ENCODE measurements at regions not wholly inside any gene's neighbourhood (a gene's known extent, or its start where the extent isn't known, plus 50 kb on each side); places are given as distances from the start of the nearest gene placed in this dataset.

- RAD21 ChIA-PET (ENCODE audit: unreplicated experiment) = no interaction called here
- Histone ChIP-seq H3K9me3 (replicated peaks; ENCODE audit: control insufficient read depth, insufficient read depth, low read length) (no peaks in the 10 kb centered on the region), H3K4me1 (ENCODE audit: control insufficient read depth, insufficient read depth, low read length) (no peaks in the 10 kb centered on the region), H3K4me2 (ENCODE audit: control insufficient read depth, insufficient read depth) (no peak overlapping the region), H3K79me2 (ENCODE audit: control insufficient read depth, insufficient read depth, low read length) (no peaks in the 10 kb centered on the region), H3K36me3 (ENCODE audit: control insufficient read depth in 2 of 2, insufficient read depth in 2 of 2, low read length in 1 of 2) (no peaks in the 10 kb centered on the region), H3K27ac (ENCODE audit: control insufficient read depth, insufficient read depth) (no peak overlapping the region), H3K27me3 (replicated peaks in 1 of 2; ENCODE audit: control insufficient read depth in 2 of 2, insufficient read depth in 2 of 2, low read length in 1 of 2) (no peaks in the 10 kb centered on the region), H3K4me3 (no peak overlapping the region), H2AFZ (ENCODE audit: control insufficient read depth, low read depth, low read length) (no peak overlapping the region), H4K20me1 (ENCODE audit: control insufficient read depth, insufficient read depth) (no peaks in the 10 kb centered on the region), H3K9ac (ENCODE audit: control insufficient read depth, insufficient read depth, low read length) (no peak overlapping the region)
- intact Hi-C loops (cut with micrococcal nuclease; ENCODE audit: unreplicated experiment) (no loop called here), in situ Hi-C loops (cut with MboI) (no loop called here)
- no peak for FAIRE-seq
- TF ChIP-seq MYB (IDR thresholded peaks at IDR 0.05; ENCODE audit: borderline replicate concordance, low read depth, low read length) (no peak), SMARCA5 (IDR thresholded peaks at IDR 0.05) (no peak), TBL1XR1 (IDR thresholded peaks at IDR 0.05; ENCODE audit: low read depth, low read length) (no peak)
- BruUV-seq (replicated peaks) = no TSS peak
- WGBS (ENCODE audit: insufficient coverage, insufficient replicate concordance, low lambda C conversion rate, missing lambda C conversion rate) = 0% methylated on average over 1 of the region's 1 CpG
- no peak for ATAC-seq
- no peak for DNase-seq (ENCODE audit: low read depth, low spot score)
- POLR2A ChIA-PET = no interaction called here
- SMC1A ChIA-PET (ENCODE audit: uncharacterized antibody, unreplicated experiment) = no interaction called here
- CTCF ChIA-PET = no interaction called here
Observed at GRCh38 chr4:159855731-159856130, 752.9 kb downstream of the RAPGEF2 start.

GRCh38 chr4:159856451-159856850 is 753.6 kb downstream of the RAPGEF2 start:
- RAD21 ChIA-PET (ENCODE audit: unreplicated experiment) = no interaction called here
- no TSS peak for BruUV-seq (replicated peaks)
- WGBS (ENCODE audit: insufficient coverage, insufficient replicate concordance, low lambda C conversion rate, missing lambda C conversion rate) = 11% methylated on average over 5 of the region's 5 CpGs
- Histone ChIP-seq H2AFZ (ENCODE audit: control insufficient read depth, low read depth, low read length) (no peak overlapping the region), H3K4me3 (no peak overlapping the region), H3K4me1 (ENCODE audit: control insufficient read depth, insufficient read depth, low read length) (no peaks in the 10 kb centered on the region), H3K27ac (ENCODE audit: control insufficient read depth, insufficient read depth) (no peak overlapping the region), H3K9me3 (replicated peaks; ENCODE audit: control insufficient read depth, insufficient read depth, low read length) (no peaks in the 10 kb centered on the region), H3K36me3 (ENCODE audit: control insufficient read depth in 2 of 2, insufficient read depth in 2 of 2, low read length in 1 of 2) (no peaks in the 10 kb centered on the region), H4K20me1 (ENCODE audit: control insufficient read depth, insufficient read depth) (no peaks in the 10 kb centered on the region), H3K9ac (ENCODE audit: control insufficient read depth, insufficient read depth, low read length) (no peak overlapping the region), H3K4me2 (ENCODE audit: control insufficient read depth, insufficient read depth) (no peak overlapping the region), H3K79me2 (ENCODE audit: control insufficient read depth, insufficient read depth, low read length) (no peaks in the 10 kb centered on the region), H3K27me3 (replicated peaks in 1 of 2; ENCODE audit: control insufficient read depth in 2 of 2, insufficient read depth in 2 of 2, low read length in 1 of 2) (no peaks in the 10 kb centered on the region)
- no peak for DNase-seq (ENCODE audit: low read depth, low spot score)
- SMC1A ChIA-PET (ENCODE audit: uncharacterized antibody, unreplicated experiment) = no interaction called here
- no peak for ATAC-seq
- in situ Hi-C loops (cut with MboI) = no loop called here
- intact Hi-C loops (cut with micrococcal nuclease; ENCODE audit: unreplicated experiment) = no loop called here
- FAIRE-seq = no peak
- CTCF ChIA-PET = no interaction called here
- POLR2A ChIA-PET = no interaction called here
- no peak for TF ChIP-seq SPI1 (IDR thresholded peaks at IDR 0.05; ENCODE audit: borderline replicate concordance, insufficient read depth, low read depth, low read length)
- TF ChIP-seq REST (IDR thresholded peaks at IDR 0.05; ENCODE audit: low read depth, low read length) = no peak
- no peak for TF ChIP-seq CBX5 (IDR thresholded peaks at IDR 0.05; ENCODE audit: low read depth)
- no peak for TF ChIP-seq WRNIP1 (IDR thresholded peaks at IDR 0.05; ENCODE audit: borderline replicate concordance, low read depth, low read length)
- no peak for TF ChIP-seq EZH2 (IDR thresholded peaks at IDR 0.05; ENCODE audit: borderline replicate concordance, control insufficient read depth, low read depth, low read length)
- no peak for TF ChIP-seq HCFC1 (IDR thresholded peaks at IDR 0.05; ENCODE audit: low read length)
- TF ChIP-seq TCF12 (IDR thresholded peaks at IDR 0.05; ENCODE audit: low read depth, low read length) = no peak
- no peak for TF ChIP-seq RAD21 (IDR thresholded peaks at IDR 0.05; ENCODE audit: insufficient read depth, low read depth, low read length)
- TF ChIP-seq IRF4 (IDR thresholded peaks at IDR 0.05; ENCODE audit: low read depth, low read length) = no peak
- no peak for TF ChIP-seq RCOR1 (conservative IDR thresholded peaks at IDR 0.05; ENCODE audit: low read depth, low read length)
- TF ChIP-seq BCL3 (IDR thresholded peaks at IDR 0.05; ENCODE audit: borderline replicate concordance, insufficient read depth, low read depth, low read length, poor library complexity, severe bottlenecking) = no peak
- no peak for TF ChIP-seq CBX3 (IDR thresholded peaks at IDR 0.05; ENCODE audit: borderline replicate concordance, low read depth)
- no peak for TF ChIP-seq NR2C2 (IDR thresholded peaks at IDR 0.05; ENCODE audit: borderline replicate concordance, control insufficient read depth, insufficient read length, low read depth)
